CD4-positive, alpha-beta T cell treated with Interleukin-17A for 1 hour (primary cell): ENCODE measurements at regions not wholly inside any gene's neighbourhood (a gene's known extent, or its start where the extent isn't known, plus 50 kb on each side); places are given as distances from the start of the nearest gene placed in this dataset.

Experiments used
- DNase-seq: peaks from one replicate; pipeline ENCODE4 v3.0.0-alpha.2; 2020

- no peak for DNase-seq
Observed at GRCh38 chr3:72337480-72337855, 510.8 kb downstream of the SHQ1 start.

GRCh38 chr3:72336821-72337479, 511.3 kb downstream of the SHQ1 start:
- no peak for DNase-seq

GRCh38 chr3:72336114-72336651, 512.1 kb downstream of the SHQ1 start:
- DNase-seq: no peak

GRCh38 chr3:72335458-72336095, 512.7 kb downstream of the SHQ1 start:
- DNase-seq: no peak

GRCh38 chr3:72334681-72335457, 513.4 kb downstream of the SHQ1 start:
- no peak for DNase-seq

GRCh38 chr3:72332689-72333088, 515.6 kb downstream of the SHQ1 start:
- no peak for DNase-seq

- no peak for DNase-seq
Observed at GRCh38 chr3:72332036-72332435, 516.2 kb downstream of the SHQ1 start.

GRCh38 chr3:72331076-72331475, 517.2 kb downstream of the SHQ1 start:
- DNase-seq: no peak

- DNase-seq: no peak
Observed at GRCh38 chr3:72329354-72329753, 518.9 kb downstream of the SHQ1 start.

GRCh38 chr3:72328755-72329277, 519.4 kb downstream of the SHQ1 start:
- DNase-seq: no peak

- DNase-seq: no peak
Observed at GRCh38 chr3:72327008-72327407, 521.2 kb downstream of the SHQ1 start.

GRCh38 chr3:72324253-72324811, 523.9 kb downstream of the SHQ1 start:
- no peak for DNase-seq

GRCh38 chr3:72323773-72324172, 524.5 kb downstream of the SHQ1 start:
- DNase-seq: no peak

GRCh38 chr3:72322264-72322976, 525.8 kb downstream of the SHQ1 start:
- DNase-seq: no peak

GRCh38 chr3:72320955-72321303, 527.3 kb downstream of the SHQ1 start:
- DNase-seq: no peak

GRCh38 chr3:72320095-72320954, 527.9 kb downstream of the SHQ1 start:
- no peak for DNase-seq

- no peak for DNase-seq
Observed at GRCh38 chr3:72319194-72320094, 528.8 kb downstream of the SHQ1 start.

GRCh38 chr3:72318504-72319193, 529.6 kb downstream of the SHQ1 start:
- no peak for DNase-seq

- DNase-seq: no peak
Observed at GRCh38 chr3:72317491-72317890, 530.8 kb downstream of the SHQ1 start.
